ENCODE measurements at regions not wholly inside any gene's neighbourhood (a gene's known extent, or its start where the extent isn't known, plus 50 kb on each side); places are given as distances from the start of the nearest gene placed in this dataset.

GRCh38 chr2:106041150-106041549 is 153.0 kb downstream of the UXS1 start:
- no peak overlapping the region for H3K27ac ChIP-seq
- no peak overlapping the region for H3K4me3 ChIP-seq

GRCh38 chr2:106039634-106040315 is 154.3 kb downstream of the UXS1 start:
- no peak overlapping the region for H3K27ac ChIP-seq
- H3K4me3 ChIP-seq: no peak overlapping the region

DNA sequence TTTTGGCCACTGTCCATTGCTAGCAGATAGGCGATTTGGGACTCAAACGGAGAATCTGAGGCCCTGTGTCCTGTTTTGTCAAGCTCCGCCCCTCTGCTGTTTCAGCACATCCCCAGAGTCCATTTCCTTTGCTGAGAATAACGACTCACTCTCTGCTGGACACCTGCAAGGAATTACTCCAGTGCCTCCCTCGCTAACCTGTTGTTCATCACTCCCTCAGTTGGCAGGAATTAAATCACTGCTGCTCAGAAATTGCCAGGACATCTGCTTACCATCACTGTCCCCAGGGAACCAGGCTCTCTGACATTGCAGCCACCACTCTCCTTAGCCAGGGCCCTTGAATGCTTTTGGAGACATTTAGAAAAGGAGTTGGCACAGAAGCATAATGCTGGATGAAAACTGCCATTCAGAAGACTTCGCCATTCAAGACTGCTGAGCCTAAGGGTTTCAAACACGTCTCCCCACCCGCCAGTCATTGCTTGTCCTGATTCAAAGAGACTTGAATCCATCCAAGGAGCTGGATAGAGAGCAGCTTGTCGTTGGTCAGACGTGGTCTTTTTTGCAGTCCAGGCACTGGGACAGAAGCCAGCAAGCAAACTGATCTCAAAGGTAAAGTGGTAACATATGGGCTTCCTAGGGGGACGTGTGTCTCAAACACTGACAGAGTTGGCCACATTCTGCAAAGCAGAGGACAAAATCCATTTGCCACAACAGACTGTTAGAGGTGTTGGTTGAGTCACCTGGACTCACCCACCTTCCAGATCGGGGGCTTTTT is 155.3 kb downstream of the UXS1 start:
- Histone ChIP-seq H3K4me3 (no peak overlapping the region), H3K27ac (no peak overlapping the region)

DNA sequence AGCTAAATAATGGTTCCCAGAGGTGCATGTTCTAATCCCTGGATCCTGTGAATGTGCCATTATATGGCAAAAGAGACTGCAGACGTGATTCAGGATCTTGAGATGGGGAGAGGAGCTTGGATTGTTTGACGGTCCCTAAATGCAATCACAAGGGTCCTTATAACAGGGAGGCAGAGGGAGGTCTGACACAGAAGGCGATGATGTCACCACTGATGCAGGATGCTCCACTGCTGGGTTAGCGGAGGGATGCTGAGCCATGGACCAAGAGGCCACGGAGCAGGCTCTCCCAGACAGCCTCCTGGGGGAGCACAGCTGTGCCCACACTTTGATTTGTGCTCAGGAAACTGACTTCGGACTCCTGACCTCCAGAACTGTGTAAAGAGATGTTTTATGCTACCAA is 156.2 kb downstream of the UXS1 start:
- no peak overlapping the region for H3K4me3 ChIP-seq
- no peak overlapping the region for H3K27ac ChIP-seq

- no peak overlapping the region for H3K4me3 ChIP-seq
- H3K27ac ChIP-seq: no peak overlapping the region
Measured at GRCh38 chr2:106037262-106037661, 156.8 kb downstream of the UXS1 start.

GRCh38 chr2:106034325-106034724 is 159.8 kb downstream of the UXS1 start:
- no peak overlapping the region for H3K4me3 ChIP-seq
- no peak overlapping the region for H3K27ac ChIP-seq

DNA sequence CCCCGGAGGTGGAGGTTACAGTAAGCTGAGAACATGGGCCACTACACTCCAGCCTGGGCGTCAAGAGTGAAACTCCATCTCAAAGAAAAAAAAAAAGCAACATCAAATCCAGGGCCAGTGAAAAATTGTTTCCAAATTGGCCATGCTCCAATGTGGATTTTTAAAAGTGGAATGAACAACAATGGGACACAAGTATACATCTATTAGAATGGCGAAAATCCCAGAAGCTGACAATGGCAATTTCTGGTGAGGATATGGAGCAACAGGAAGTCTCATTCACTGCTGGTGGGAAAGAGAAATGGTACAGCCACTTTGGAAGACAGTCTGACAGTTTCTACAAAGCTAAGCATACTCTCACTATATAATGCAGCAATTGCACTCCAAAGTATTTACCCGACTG is 161.4 kb downstream of the UXS1 start:
- H3K27ac ChIP-seq: no peak overlapping the region
- H3K4me3 ChIP-seq: no peak overlapping the region

DNA sequence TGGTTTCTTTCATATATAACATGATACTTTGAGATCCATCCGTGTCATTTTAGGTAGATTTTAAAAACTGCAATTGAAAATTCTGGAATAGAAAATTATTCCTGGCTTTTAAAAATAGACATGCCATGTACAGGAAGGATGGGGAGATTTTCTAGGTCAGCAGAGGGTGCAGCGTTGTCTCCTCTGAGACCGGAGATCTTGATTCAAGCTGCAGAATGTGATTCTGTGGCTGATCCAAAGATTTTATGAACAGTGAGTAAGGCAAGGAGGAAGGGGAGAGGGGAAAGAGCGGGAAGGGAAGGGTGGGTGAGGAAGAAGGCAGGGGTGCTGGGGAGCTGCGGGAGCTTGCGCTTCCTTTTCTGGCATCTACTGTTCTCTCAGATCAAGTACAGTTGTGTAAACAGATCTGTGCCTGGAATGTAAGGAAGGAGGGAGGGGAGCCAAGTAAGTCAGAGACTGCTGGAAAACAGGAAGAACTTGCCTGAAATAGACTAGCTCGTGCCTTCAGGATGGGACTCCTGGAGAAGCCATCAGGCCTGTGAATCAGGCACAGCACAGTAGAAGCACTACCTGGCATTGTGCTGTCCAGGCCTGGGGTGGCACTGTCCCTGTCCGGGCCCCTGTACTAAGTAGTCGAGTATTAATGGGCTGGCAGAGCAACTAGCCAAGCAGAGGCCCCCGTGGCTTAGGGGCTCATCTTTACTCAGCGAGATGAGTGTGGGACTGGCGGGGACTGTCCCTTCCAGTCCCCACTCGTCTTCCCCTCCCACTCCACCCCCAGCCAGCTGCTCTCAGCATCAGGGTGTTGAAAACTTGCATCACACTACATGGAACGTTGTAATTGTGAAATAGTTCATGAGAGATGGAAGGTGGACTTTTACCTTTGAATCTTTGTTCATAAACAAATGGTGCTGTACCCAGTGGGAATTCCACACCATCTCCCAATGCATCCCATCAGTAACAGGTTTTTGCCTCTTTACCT is 163.5 kb downstream of the UXS1 start:
- Histone ChIP-seq H3K4me3 (no peak overlapping the region), H3K27ac (peak overlapping the region in 14 of 21 experiments; percentile 19 to 83 (median 58))

- H3K27ac ChIP-seq: no peak overlapping the region
- H3K4me3 ChIP-seq: no peak overlapping the region
Measured at GRCh38 chr2:106028192-106028591, 165.9 kb downstream of the UXS1 start.

DNA sequence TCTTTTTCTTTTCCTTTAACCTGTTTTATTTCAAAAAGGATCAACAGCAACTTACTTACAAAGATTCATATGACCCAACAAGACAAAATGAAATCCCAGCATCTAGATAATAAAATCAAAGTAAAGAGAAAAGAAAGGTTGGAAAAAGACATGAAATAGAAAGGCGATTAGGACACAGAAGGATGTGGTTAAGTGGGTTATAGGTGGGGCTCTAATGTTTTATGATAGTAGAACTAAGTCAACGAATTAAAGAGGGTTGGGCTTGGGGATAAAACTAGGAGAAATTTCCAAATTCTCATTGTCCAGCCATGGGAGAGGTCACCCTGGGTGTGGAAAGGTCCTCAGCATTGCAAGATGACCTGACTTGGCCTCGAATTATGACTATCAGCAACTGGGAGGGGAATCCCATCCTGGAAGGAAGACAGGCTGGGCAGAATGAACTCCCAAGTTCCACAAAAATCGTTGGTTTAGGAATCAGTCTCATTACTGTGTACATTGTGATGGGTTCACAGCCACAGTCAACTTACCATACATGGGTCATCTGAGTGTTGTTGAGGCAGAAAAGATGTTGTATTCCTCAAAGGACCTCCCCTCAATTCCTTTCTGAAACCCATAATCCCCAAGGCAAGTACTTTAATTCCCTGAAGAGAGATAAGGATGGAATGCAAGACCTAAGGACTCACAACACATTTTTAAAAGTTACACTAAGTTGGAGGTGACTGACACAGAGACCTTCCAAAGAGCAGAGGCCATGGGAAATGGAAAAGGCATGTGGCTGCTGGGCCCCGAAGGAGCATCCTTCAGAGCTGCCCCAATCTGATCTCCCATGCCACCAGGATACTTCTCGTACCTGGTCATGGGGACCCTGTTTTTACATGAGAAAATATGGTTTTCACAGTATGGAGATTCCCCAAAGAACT is 167.6 kb downstream of the UXS1 start:
- H3K4me3 ChIP-seq: no peak overlapping the region
- no peak overlapping the region for H3K27ac ChIP-seq

DNA sequence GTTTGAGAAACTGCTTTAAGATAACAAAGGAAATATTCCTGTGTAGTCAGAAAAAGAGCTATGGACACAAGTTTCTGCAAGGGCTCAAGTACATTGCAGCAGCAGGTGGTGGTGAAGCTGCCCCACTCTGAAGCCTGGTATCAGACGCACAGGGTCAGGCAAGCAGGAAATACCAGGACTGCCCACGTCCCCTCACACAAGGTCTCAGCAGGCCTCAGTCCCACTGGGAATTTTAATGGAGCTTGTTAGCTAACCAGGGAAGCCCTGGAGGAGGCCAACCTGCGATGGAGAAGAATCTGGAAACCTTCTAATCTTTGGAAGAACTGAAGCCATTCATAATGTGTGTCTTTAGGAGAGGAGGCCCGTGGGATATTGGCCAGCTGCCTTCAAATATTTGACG is 168.3 kb downstream of the UXS1 start:
- Histone ChIP-seq H3K27ac (no peak overlapping the region), H3K4me3 (no peak overlapping the region)

DNA sequence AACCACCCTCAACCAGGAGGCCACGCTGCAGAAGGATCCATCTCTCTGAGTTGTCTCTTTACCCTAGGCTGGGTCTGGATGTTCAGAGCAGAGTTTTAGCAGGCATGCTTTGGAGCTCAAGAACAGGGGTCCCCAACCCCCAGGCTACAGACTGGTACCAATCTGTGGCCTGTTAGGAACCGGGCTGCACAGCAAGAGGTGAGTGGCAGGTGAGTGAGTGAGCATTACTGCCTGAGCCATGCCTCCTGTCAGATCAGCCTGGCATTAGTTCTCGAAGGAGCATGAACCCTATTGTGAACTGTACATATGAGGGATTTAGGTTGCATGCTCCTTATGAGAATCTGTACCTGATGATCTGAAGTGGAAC is 172.5 kb downstream of the UXS1 start:
- no peak overlapping the region for H3K27ac ChIP-seq
- no peak overlapping the region for H3K4me3 ChIP-seq

DNA sequence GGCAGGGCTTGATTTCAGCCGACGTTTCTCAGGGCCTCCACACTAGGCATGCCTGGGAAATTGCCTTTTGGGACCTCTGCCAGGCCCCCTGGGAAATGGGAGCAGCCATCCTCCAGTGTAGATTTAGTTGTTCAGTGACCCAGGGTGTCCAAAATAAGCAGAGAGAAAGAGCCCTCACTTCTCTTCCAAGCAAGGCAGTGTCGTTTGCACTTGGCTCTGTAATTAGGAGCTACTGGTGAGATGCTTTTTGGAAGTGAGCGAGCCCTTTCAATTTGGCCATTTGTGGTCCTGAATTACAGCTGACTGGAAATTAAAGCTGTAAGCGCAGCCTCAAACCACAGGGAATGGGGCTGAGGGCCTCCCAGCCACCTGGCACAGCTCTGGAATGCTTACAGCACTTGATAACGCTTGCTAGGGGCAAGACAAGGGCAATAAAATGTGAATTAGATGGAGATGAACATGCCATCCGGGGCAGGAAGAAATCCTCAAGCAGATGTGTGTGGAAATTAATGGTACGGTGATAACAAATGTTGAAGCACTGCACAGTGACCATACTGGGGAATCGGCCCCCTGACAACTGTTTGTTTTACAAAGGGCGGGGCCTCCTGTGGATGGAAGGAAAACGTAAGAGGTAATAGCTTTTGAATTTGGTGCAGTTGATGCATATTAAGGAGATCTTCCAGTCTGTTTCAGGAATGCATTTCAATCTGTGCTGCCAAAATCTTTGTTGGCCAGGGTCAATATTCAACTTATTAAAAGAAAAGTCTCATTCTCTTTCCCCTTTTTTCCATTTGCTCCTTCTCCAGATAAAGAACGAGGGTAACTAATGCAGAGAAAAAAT is 173.1 kb downstream of the UXS1 start:
- no peak overlapping the region for H3K4me3 ChIP-seq
- H3K27ac ChIP-seq: no peak overlapping the region

DNA sequence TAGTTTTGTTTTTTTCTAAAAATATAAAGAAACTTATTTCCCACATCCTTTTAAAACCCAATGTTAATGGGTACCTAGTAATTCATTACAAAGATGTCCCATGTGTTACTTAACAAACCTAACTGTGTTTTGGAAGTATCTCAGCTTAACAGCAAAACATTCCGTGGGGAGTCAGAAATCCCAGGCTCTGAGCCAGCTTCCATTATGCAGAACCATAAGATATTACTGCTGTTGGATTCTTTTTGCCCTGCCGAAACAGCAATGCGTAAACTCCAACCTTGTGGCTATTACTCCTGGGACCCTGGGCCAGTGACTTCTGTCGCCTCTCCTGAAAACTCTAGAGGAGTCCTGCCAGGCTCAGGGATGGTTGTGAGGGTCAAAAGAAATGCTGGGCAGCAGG is 174.1 kb downstream of the UXS1 start:
- H3K27ac ChIP-seq: no peak overlapping the region
- no peak overlapping the region for H3K4me3 ChIP-seq

DNA sequence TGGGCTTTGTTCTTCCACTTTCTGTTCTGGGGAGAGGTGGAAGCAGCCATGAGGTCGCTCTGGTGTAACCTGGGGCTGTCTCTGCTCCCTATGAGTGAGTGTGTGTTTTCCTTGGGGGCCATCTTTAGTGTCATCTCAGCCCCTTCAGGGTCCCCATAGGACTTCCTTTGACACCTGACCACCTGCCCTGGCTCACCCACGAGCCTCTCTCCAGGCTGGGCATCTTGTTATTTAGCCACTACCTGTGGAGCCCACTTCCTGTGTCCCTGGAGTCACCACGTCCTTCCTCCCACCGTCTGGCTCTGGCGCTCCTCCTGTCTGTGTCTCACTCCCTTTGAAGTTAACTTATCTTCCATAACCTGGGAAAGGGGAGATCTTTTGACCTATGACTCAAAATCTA is 176.0 kb downstream of the UXS1 start:
- Histone ChIP-seq H3K4me3 (no peak overlapping the region), H3K27ac (no peak overlapping the region)

GRCh38 chr2:106012591-106013347 is 181.3 kb downstream of the UXS1 start:
- Histone ChIP-seq H3K4me3 (no peak overlapping the region), H3K27ac (no peak overlapping the region)

- Histone ChIP-seq H3K27ac (no peak overlapping the region), H3K4me3 (no peak overlapping the region)
Measured at GRCh38 chr2:106012001-106012590, 182.0 kb downstream of the UXS1 start.

Data from skin epidermis (tissue), 12 donors.